ENCODE measurements at regions not wholly inside any gene's neighbourhood (a gene's known extent, or its start where the extent isn't known, plus 50 kb on each side); places are given as distances from the start of the nearest gene placed in this dataset.
A peak's percentile ranks its signal among the peaks of the same experiment; 100 is the strongest.

GRCh38 chr15:62465173-62465572 lies 300.1 kb upstream of the C2CD4B start:
- peak; percentile 32 for FAIRE-seq
- Histone ChIP-seq H4K20me1 (ENCODE audit: control insufficient read depth, extremely low read depth, insufficient read depth, low read length) (no peaks in the 10 kb centered on the region), H3K9me1 (ENCODE audit: control insufficient read depth, extremely low read depth, insufficient read depth, low read length) (no peaks in the 10 kb centered on the region), H3K4me1 (ENCODE audit: control insufficient read depth, extremely low read depth, insufficient read depth, low read length) (peaks cover 5% of the 10 kb centered on the region), H3K4me2 (ENCODE audit: control insufficient read depth, extremely low read depth, insufficient read depth, low read depth, low read length) (no peak overlapping the region), H3K27ac (ENCODE audit: control insufficient read depth, insufficient read depth, low read length) (no peak overlapping the region), H3K79me2 (ENCODE audit: control insufficient read depth, insufficient read depth, low read length) (no peaks in the 10 kb centered on the region), H3K27me3 (ENCODE audit: control insufficient read depth, extremely low read depth, insufficient read depth, low read length) (no peaks in the 10 kb centered on the region), H3K9ac (ENCODE audit: control insufficient read depth, extremely low read depth, insufficient read depth, low read length) (no peak overlapping the region), H3K9me3 (ENCODE audit: control insufficient read depth, low read depth, low read length) (no peaks in the 10 kb centered on the region), H3K4me3 (ENCODE audit: control insufficient read depth in 2 of 3, extremely low read depth in 1 of 3, insufficient read depth in 2 of 3, low read depth in 1 of 3, low read length in 3 of 3) (no peak overlapping the region), H3K36me3 (ENCODE audit: control insufficient read depth in 2 of 2, extremely low read depth in 1 of 2, insufficient read depth in 2 of 2, low read length in 2 of 2) (no peaks in the 10 kb centered on the region), H2AFZ (ENCODE audit: control insufficient read depth, low read length) (no peak overlapping the region)
- DNase-seq (ENCODE audit: low read depth, low spot score) = no peak
- dilution Hi-C loops (cut with MboI; ENCODE audit: extremely low pct_ligation_motif_present, low sequenced_read_pairs) = no loop called here
- no peak for TF ChIP-seq CTCF (optimal IDR thresholded peaks at IDR 0.05 in 1 of 3, IDR thresholded peaks at IDR 0.05 in 1 of 3, conservative IDR thresholded peaks at IDR 0.05 in 1 of 3; ENCODE audit: extremely low read depth in 1 of 3, insufficient read depth in 2 of 3, low read length in 3 of 3)

GRCh38 chr15:62469478-62469873 lies 304.4 kb upstream of the C2CD4B start:
- H4K20me1 ChIP-seq (ENCODE audit: control insufficient read depth, extremely low read depth, insufficient read depth, low read length) = no peaks in the 10 kb centered on the region
- H3K4me3 ChIP-seq (ENCODE audit: control insufficient read depth in 2 of 3, extremely low read depth in 1 of 3, insufficient read depth in 2 of 3, low read depth in 1 of 3, low read length in 3 of 3) = no peak overlapping the region
- H2AFZ ChIP-seq (ENCODE audit: control insufficient read depth, low read length) = no peak overlapping the region
- no peaks in the 10 kb centered on the region for H3K9me3 ChIP-seq (ENCODE audit: control insufficient read depth, low read depth, low read length)
- no peaks in the 10 kb centered on the region for H3K79me2 ChIP-seq (ENCODE audit: control insufficient read depth, insufficient read depth, low read length)
- no peaks in the 10 kb centered on the region for H3K36me3 ChIP-seq (ENCODE audit: control insufficient read depth in 2 of 2, extremely low read depth in 1 of 2, insufficient read depth in 2 of 2, low read length in 2 of 2)
- no peak for FAIRE-seq
- no peaks in the 10 kb centered on the region for H3K9me1 ChIP-seq (ENCODE audit: control insufficient read depth, extremely low read depth, insufficient read depth, low read length)
- TF ChIP-seq CTCF (optimal IDR thresholded peaks at IDR 0.05 in 1 of 3, IDR thresholded peaks at IDR 0.05 in 1 of 3, conservative IDR thresholded peaks at IDR 0.05 in 1 of 3; ENCODE audit: extremely low read depth in 1 of 3, insufficient read depth in 2 of 3, low read length in 3 of 3) = no peak
- DNase-seq (ENCODE audit: low read depth, low spot score) = no peak
- no peak overlapping the region for H3K4me2 ChIP-seq (ENCODE audit: control insufficient read depth, extremely low read depth, insufficient read depth, low read depth, low read length)
- dilution Hi-C loops (cut with MboI; ENCODE audit: extremely low pct_ligation_motif_present, low sequenced_read_pairs) = no loop called here
- peaks cover 5% of the 10 kb centered on the region for H3K4me1 ChIP-seq (ENCODE audit: control insufficient read depth, extremely low read depth, insufficient read depth, low read length)
- H3K27ac ChIP-seq (ENCODE audit: control insufficient read depth, insufficient read depth, low read length) = no peak overlapping the region
- H3K9ac ChIP-seq (ENCODE audit: control insufficient read depth, extremely low read depth, insufficient read depth, low read length) = no peak overlapping the region
- H3K27me3 ChIP-seq (ENCODE audit: control insufficient read depth, extremely low read depth, insufficient read depth, low read length) = no peaks in the 10 kb centered on the region

All from keratinocyte (primary cell).